Stomach (tissue), 8 donors: ENCODE measurements at regions not wholly inside any gene's neighbourhood (a gene's known extent, or its start where the extent isn't known, plus 50 kb on each side); places are given as distances from the start of the nearest gene placed in this dataset.

Experiments
- DNase-seq, 2 donors: peaks; one replicate each; pipeline versions ENCODE4 v3.0.0 to v3.0.0-alpha.2; 2013 to 2019
- H3K27ac ChIP-seq, 5 donors: fragments of 200-600 bp in 4 of 5; sonication (generic) in 4 of 5; one replicate each; pipeline ENCODE4 v1.5.1; 2013 to 2019; ENCODE audit warnings: mild to moderate bottlenecking in 1 of 5, moderate library complexity in 1 of 5
- H3K27me3 ChIP-seq, 3 donors: fragments of 200-600 bp; sonication (generic); one replicate each; pipeline ENCODE4 v1.5.1; 2017 to 2019; ENCODE audit warnings: mixed run types in 1 of 3
- H3K36me3 ChIP-seq, 4 donors: fragments of 200-600 bp; sonication (generic); 1 replicate in 3 of 4; 2 replicates in 1 of 4; pipeline ENCODE4 v1.5.1; 2016 to 2019
- H3K4me1 ChIP-seq, 4 donors: fragments of 200-600 bp; sonication (generic); one replicate each; pipeline ENCODE4 v1.5.1; 2016 to 2019
- H3K4me3 ChIP-seq, 4 donors: fragments of 200-600 bp; sonication (generic) in 3 of 4; one replicate each; pipeline ENCODE4 v1.5.1; 2016 to 2019; ENCODE audit warnings: mild to moderate bottlenecking in 1 of 4
- H3K9me3 ChIP-seq, 4 donors: fragments of 200-600 bp; sonication (generic); one replicate each; pipeline ENCODE4 v1.5.1; 2016 to 2019
- EP300 ChIP-seq: sonication (generic); formaldehyde crosslinking; IDR thresholded peaks from one replicate; pipeline ENCODE4 v1.6.1; 2017; ENCODE audit warnings: antibody characterized with exemption
- POLR2A ChIP-seq, 4 donors: fragments of 450-650 bp; IDR thresholded peaks; one replicate each; pipeline ENCODE4 v1.6.1; 2016; ENCODE audit warnings: antibody characterized with exemption in 4 of 4, control low read depth in 2 of 4, mild to moderate bottlenecking in 1 of 4, moderate library complexity in 1 of 4
- POLR2AphosphoS5 ChIP-seq, 3 donors: sonication (generic); formaldehyde crosslinking; IDR thresholded peaks; one replicate each; pipeline ENCODE4 v1.6.1; 2016; ENCODE audit warnings: antibody characterized with exemption in 3 of 3
- WGBS, 5 donors: extraction: QIAGEN DNeasy Blood & Tissue Kit in 3 of 5; methylation state at CpG; one replicate each; pipeline versions ENCODE4 v1.1.5 to v1.1.7; 2013 to 2018; 5-methylcytosine and 5-hydroxymethylcytosine counted together
- intact Hi-C: fragments of 100-400 bp; cut with DNase I; formaldehyde crosslinking; loops from one replicate; pipeline ENCODE4 v1.15.1; 2023; ENCODE audit warnings: low total_unique reads
- TF ChIP-seq, protein P1 (sequence below), 7 experiments: fragments of 450-650 bp in 4 of 7; fragments of 200-600 bp in 3 of 7; sonication (generic) in 3 of 7; IDR thresholded peaks; one replicate each; pipeline ENCODE4 v1.5.1; 2016 to 2019; ENCODE audit warnings: antibody characterized with exemption in 7 of 7, control low read depth in 2 of 7, mild to moderate bottlenecking in 1 of 7
- donor health status: healthy with polysubstance abuse.
- donor health status: Bipolar disorder and iron deficiency.
- donor health status: healthy.

DNA sequence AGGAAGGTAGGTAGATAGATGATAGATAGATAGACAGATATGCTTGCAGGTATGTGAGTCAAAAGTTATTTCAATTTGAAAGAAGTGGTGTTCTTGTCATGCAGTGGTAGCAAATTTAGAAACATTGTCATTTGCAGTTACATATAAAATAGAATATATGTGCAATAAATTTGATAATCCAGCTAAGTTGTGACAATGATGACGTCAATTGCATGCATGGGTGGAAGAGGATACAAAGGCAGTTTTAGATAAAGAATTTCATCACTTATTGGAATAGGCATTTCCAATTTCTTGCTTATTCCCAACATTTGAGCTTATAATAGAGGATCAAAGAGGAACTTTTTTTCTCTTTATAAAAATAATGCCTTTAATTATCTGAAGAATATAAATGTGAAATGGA is 99.2 kb upstream of the KCNJ16 start:
- 90 to 99% (median 97%) methylated on average over 1 of the region's 1 CpG for WGBS, 5 donors
- Histone ChIP-seq H3K4me1 (no peaks in the 10 kb centered on the region), H3K27me3 (no peaks in the 10 kb centered on the region), H3K9me3 (peaks cover 0 to 8% (median 5%) of the 10 kb centered on the region in 4 donors), H3K4me3 (no peak overlapping the region), H3K27ac (no peak overlapping the region), H3K36me3 (no peaks in the 10 kb centered on the region)
- intact Hi-C loops = no loop called here
- DNase-seq = no peak
- no peak for TF ChIP-seq POLR2A (IDR thresholded peaks at IDR 0.05)
- TF ChIP-seq EP300 = no peak
- TF ChIP-seq, protein P1, sequence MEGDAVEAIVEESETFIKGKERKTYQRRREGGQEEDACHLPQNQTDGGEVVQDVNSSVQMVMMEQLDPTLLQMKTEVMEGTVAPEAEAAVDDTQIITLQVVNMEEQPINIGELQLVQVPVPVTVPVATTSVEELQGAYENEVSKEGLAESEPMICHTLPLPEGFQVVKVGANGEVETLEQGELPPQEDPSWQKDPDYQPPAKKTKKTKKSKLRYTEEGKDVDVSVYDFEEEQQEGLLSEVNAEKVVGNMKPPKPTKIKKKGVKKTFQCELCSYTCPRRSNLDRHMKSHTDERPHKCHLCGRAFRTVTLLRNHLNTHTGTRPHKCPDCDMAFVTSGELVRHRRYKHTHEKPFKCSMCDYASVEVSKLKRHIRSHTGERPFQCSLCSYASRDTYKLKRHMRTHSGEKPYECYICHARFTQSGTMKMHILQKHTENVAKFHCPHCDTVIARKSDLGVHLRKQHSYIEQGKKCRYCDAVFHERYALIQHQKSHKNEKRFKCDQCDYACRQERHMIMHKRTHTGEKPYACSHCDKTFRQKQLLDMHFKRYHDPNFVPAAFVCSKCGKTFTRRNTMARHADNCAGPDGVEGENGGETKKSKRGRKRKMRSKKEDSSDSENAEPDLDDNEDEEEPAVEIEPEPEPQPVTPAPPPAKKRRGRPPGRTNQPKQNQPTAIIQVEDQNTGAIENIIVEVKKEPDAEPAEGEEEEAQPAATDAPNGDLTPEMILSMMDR (IDR thresholded peaks at IDR 0.05) = no peak
- no peak for TF ChIP-seq POLR2AphosphoS5 (IDR thresholded peaks at IDR 0.05)

- Histone ChIP-seq H3K27me3 (no peaks in the 10 kb centered on the region), H3K27ac (no peak overlapping the region), H3K9me3 (peaks cover 0 to 8% (median 5%) of the 10 kb centered on the region in 4 donors), H3K4me1 (no peaks in the 10 kb centered on the region), H3K36me3 (no peaks in the 10 kb centered on the region), H3K4me3 (no peak overlapping the region)
- WGBS, 5 donors = 88 to 95% (median 88%) methylated on average over 1 of the region's 1 CpG
- intact Hi-C loops = no loop called here
- TF ChIP-seq, protein P1 (IDR thresholded peaks at IDR 0.05) = no peak
- no peak for TF ChIP-seq POLR2A (IDR thresholded peaks at IDR 0.05)
- TF ChIP-seq EP300 = no peak
- TF ChIP-seq POLR2AphosphoS5 (IDR thresholded peaks at IDR 0.05) = no peak
- no peak for DNase-seq
These were observed 96.9 kb upstream of the KCNJ16 start for GRCh38 chr17:69978056-69978646.

DNA sequence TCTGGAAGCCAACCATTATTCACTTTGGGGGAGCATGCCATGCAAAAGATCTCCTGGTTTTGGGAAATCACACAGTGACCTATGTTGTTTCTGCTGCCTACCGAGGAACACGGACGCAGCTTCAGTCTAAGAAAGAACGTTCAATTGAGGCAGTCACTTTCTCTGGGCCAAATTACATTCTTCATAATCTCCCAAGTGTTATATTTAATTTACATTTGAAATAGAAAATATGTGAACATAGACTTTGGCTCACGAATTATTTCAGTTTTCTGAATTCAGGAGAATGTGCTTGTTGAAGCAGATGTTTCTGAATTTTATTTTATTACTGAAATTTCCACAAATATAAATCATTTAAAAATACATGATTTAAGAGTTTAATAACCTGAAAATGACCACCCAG is 93.6 kb upstream of the KCNJ16 start:
- Histone ChIP-seq H3K4me1 (no peaks in the 10 kb centered on the region), H3K4me3 (no peak overlapping the region), H3K27me3 (no peaks in the 10 kb centered on the region), H3K27ac (no peak overlapping the region), H3K9me3 (no peaks in the 10 kb centered on the region), H3K36me3 (no peaks in the 10 kb centered on the region)
- intact Hi-C loops = no loop called here
- no peak for TF ChIP-seq POLR2AphosphoS5 (IDR thresholded peaks at IDR 0.05)
- TF ChIP-seq EP300 = no peak
- TF ChIP-seq, protein P1 (IDR thresholded peaks at IDR 0.05) = no peak
- TF ChIP-seq POLR2A (IDR thresholded peaks at IDR 0.05) = no peak
- 79 to 85% (median 83%) methylated on average over 5 of the region's 5 CpGs for WGBS, 5 donors
- DNase-seq = no peak

GRCh38 chr17:69995476-69995875 is 79.5 kb upstream of the KCNJ16 start:
- intact Hi-C loops = no loop called here
- no peak overlapping the region for H3K4me3 ChIP-seq
- no peaks in the 10 kb centered on the region for H3K27me3 ChIP-seq
- no peaks in the 10 kb centered on the region for H3K36me3 ChIP-seq
- H3K9me3 ChIP-seq = peaks cover 0 to 7% (median 4%) of the 10 kb centered on the region in 4 donors
- no peaks in the 10 kb centered on the region for H3K4me1 ChIP-seq
- no peak overlapping the region for H3K27ac ChIP-seq
- no peak for DNase-seq
- 68 to 94% (median 86%) methylated on average over 2 of the region's 2 CpGs for WGBS, 5 donors
- TF ChIP-seq, protein P1 (IDR thresholded peaks at IDR 0.05) = no peak
- no peak for TF ChIP-seq POLR2A (IDR thresholded peaks at IDR 0.05)
- TF ChIP-seq EP300 = no peak
- no peak for TF ChIP-seq POLR2AphosphoS5 (IDR thresholded peaks at IDR 0.05)
